ENCODE measurements at regions not wholly inside any gene's neighbourhood (a gene's known extent, or its start where the extent isn't known, plus 50 kb on each side); places are given as distances from the start of the nearest gene placed in this dataset.

- no peak for TF ChIP-seq CTCF (conservative IDR thresholded peaks at IDR 0.05; ENCODE audit: low read depth, low read length)
- no peak for TF ChIP-seq EZH2 (IDR thresholded peaks at IDR 0.05; ENCODE audit: borderline replicate concordance, low read depth, low read length, poor library complexity, severe bottlenecking)
Measured at GRCh38 chr4:114264452-114264851, 285.0 kb upstream of the ARSJ start.
